Peyer's patch (tissue), 4 donors: ENCODE measurements at regions not wholly inside any gene's neighbourhood (a gene's known extent, or its start where the extent isn't known, plus 50 kb on each side); places are given as distances from the start of the nearest gene placed in this dataset.

ENCODE experiments used
- POLR2A ChIP-seq, 2 donors: fragments of 450-650 bp; IDR thresholded peaks; one replicate each; pipeline ENCODE4 v1.5.1; 2017; ENCODE audit warnings: antibody characterized with exemption in 2 of 2, mild to moderate bottlenecking in 2 of 2, moderate library complexity in 2 of 2
- TF ChIP-seq, protein P1 (sequence below), 6 experiments: fragments of 450-650 bp in 4 of 6; fragments of 200-600 bp in 2 of 6; sonication (generic) in 1 of 6; IDR thresholded peaks; one replicate each; pipeline ENCODE4 v1.5.1; 2017 to 2019; ENCODE audit warnings: antibody characterized with exemption in 6 of 6, mild to moderate bottlenecking in 3 of 6, moderate library complexity in 1 of 6

GRCh38 chr17:54239291-54239690 is 416.6 kb downstream of the KIF2B start:
- TF ChIP-seq POLR2A (IDR thresholded peaks at IDR 0.05) = no peak
- TF ChIP-seq, protein P1, sequence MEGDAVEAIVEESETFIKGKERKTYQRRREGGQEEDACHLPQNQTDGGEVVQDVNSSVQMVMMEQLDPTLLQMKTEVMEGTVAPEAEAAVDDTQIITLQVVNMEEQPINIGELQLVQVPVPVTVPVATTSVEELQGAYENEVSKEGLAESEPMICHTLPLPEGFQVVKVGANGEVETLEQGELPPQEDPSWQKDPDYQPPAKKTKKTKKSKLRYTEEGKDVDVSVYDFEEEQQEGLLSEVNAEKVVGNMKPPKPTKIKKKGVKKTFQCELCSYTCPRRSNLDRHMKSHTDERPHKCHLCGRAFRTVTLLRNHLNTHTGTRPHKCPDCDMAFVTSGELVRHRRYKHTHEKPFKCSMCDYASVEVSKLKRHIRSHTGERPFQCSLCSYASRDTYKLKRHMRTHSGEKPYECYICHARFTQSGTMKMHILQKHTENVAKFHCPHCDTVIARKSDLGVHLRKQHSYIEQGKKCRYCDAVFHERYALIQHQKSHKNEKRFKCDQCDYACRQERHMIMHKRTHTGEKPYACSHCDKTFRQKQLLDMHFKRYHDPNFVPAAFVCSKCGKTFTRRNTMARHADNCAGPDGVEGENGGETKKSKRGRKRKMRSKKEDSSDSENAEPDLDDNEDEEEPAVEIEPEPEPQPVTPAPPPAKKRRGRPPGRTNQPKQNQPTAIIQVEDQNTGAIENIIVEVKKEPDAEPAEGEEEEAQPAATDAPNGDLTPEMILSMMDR (IDR thresholded peaks at IDR 0.05) = no peak
